Activated CD4-positive, CD25-positive, alpha-beta regulatory T cell treated with anti-CD3 and anti-CD28 coated beads, Interleukin-2, amount 50 U/mL, for 24 hours (primary cell): ENCODE measurements at regions not wholly inside any gene's neighbourhood (a gene's known extent, or its start where the extent isn't known, plus 50 kb on each side); places are given as distances from the start of the nearest gene placed in this dataset.
"Not testable (repeated sequence)": the region's sequence is repeated elsewhere in the genome, so short reads cannot be mapped to it uniquely, and the experiment has no call there.

Experiments
- ATAC-seq, 2 donors: fragments of 150-1000 bp; cut with Tn5 transposase; one replicate each; pipeline ENCODE4 v1.10.0; 2021; ENCODE audit warnings: mild to moderate bottlenecking in 1 of 2, moderate library complexity in 1 of 2

DNA sequence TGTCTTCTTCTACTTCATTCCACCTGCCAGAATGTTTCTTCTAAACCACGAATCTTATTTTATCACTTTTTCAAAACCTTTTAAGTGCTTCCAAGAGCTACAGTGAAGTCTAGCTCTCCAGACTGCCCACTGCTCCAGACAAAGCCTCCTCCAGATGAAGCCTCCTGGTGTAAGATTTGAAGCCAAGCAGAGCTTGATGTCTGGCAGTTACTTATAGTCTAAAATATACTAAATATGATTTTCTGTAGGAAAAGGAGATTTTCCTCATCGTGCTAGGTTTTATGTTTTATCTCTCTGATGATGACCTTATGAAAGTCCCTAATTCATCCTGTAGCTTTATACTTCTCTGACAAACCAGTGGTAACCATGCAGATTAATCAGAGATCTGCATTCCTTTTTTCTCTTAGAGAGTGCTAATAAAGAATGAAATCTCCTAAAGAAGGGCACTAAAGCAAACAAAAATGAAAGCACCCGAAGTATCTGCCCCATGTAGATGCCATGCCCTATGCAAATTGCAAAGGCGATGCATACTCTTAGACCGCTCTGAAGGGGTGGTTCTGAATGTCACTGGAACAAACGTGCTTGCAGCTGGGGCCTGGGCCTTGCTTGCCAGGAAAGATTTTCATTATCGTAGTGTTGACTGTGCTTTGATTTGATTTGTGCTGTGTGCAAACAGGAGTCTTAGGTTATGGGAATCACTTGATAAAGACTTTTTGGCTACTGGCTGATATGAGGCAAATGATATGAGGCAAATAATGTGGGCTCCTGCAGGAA lies 314.2 kb downstream of the PID1 start:
- ATAC-seq = no peak

GRCh38 chr2:228949831-228950230 lies 321.3 kb downstream of the PID1 start:
- no peak for ATAC-seq

- no peak for ATAC-seq
Observed at GRCh38 chr2:228945710-228946109, 325.4 kb downstream of the PID1 start.

- ATAC-seq = no peak
Observed at GRCh38 chr2:228942856-228943255, 328.2 kb downstream of the PID1 start.

GRCh38 chr2:228938629-228939028 lies 332.5 kb downstream of the PID1 start:
- ATAC-seq = no peak

- ATAC-seq = no peak
Observed at GRCh38 chr2:228927028-228928010, 343.8 kb downstream of the PID1 start.

DNA sequence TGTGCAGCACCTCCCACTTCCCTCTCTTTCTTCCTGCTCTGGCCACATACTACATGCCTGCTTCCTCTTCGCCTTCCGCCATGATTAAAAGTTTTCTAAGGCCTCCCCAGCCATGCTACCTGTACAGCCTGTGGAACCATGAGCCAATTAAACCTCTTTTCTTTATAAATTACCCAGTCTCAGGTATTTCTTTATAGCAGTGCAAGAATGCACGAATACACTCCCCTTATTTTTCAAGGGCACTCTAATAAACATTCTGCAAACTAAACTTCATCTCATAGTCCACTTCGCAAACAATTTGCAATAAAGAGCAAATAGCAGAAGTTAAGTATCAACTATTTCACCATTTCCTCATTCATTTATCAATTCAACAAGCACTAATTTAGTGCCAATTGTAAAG lies 351.3 kb downstream of the PID1 start:
- no peak for ATAC-seq

- no peak for ATAC-seq
Observed at GRCh38 chr2:228917220-228917619, 353.9 kb downstream of the PID1 start.

DNA sequence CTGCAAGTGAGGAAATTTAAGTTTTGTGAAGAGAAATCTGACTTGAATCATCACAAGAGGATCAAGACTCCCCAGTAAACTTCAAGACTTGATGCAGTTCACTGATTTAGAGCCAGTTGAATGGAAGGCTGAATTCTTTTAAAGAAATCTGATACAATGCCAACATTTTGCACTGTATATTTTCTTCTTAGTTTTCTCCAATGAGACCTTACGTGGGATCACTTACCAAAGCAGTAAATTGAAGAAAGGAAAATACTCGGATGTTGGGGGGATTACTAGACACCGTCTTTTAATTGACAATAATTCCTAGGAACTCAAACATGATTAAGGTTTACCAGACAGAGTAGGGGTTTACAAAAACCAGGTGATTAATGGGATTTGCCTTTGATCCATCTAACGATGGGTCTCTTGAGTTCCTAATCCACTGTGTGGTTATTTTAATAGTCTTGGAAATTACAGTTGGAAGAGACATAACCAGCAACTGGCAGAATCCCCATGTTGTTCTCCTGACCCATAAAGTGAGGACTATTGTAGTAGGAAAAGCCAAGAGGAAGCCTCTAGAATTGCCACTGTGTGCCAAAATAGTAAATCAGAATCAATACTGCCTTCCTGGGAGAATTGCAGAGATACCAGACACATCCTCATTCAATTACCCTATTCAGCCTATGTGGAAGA lies 354.5 kb downstream of the PID1 start:
- ATAC-seq = no peak

GRCh38 chr2:228913176-228913575 lies 357.9 kb downstream of the PID1 start:
- ATAC-seq = no peak

DNA sequence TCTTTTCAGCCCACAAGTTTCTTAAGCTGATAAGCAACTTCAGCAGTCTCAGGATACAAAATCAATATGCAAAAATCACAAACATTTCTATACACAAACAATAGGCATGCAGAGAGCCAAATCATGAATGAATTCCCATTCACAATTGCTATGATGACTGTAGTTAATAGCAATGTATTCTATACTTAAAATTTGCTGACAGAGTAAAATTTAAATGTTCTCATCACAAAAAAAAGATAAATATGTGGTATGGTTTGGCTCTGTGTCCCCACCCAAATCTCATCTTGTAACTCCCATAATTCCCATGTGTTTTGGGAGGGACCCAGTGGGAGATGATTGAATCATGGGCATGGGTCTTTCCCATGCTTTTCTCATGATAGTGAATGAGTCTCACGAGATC lies 360.2 kb downstream of the PID1 start:
- not testable (repeated sequence) for ATAC-seq

GRCh38 chr2:228902176-228902575 lies 368.9 kb downstream of the PID1 start:
- no peak for ATAC-seq

DNA sequence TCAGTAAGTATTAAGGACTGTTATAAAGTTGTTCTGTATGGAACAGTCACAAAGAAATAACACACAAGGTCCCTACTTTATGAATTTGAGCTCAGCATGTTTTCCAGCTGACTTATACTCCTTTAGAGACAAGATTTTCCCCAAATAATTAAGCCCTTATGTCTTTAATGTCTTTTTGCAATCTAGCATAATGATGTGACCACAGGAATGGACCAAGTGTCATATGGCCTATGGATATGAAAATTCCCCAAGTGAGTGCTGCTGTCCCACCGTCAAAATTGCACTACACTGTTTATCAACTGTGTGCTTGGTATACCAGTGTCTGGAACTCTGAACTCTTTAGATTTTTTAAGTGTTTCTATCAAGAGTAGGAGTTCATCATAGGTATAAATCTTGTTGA lies 369.6 kb downstream of the PID1 start:
- ATAC-seq = no peak

GRCh38 chr2:228878138-228878537 lies 392.9 kb downstream of the PID1 start:
- no peak for ATAC-seq

DNA sequence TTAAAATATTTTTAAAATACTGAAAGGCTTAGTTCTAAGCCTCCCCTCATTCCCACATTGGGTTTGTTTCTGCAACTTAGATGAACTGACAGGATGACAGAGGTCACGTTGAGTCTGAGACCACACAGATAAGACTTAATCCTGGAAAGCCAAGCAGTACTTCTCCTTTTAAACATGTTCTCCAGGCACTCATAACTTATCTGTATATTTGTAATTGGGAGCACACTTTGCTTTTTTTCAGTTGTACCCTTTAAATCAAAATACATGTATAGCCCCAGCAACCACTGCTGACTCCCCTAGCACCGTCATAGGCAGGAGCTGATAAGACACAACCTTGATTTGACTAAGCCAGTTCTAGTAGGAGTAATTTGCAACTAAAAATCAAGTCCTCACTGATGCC lies 394.8 kb downstream of the PID1 start:
- no peak for ATAC-seq

GRCh38 chr2:228875152-228875900 lies 395.8 kb downstream of the PID1 start:
- ATAC-seq = no peak

GRCh38 chr2:228871012-228871411 lies 400.1 kb downstream of the PID1 start:
- ATAC-seq = no peak

DNA sequence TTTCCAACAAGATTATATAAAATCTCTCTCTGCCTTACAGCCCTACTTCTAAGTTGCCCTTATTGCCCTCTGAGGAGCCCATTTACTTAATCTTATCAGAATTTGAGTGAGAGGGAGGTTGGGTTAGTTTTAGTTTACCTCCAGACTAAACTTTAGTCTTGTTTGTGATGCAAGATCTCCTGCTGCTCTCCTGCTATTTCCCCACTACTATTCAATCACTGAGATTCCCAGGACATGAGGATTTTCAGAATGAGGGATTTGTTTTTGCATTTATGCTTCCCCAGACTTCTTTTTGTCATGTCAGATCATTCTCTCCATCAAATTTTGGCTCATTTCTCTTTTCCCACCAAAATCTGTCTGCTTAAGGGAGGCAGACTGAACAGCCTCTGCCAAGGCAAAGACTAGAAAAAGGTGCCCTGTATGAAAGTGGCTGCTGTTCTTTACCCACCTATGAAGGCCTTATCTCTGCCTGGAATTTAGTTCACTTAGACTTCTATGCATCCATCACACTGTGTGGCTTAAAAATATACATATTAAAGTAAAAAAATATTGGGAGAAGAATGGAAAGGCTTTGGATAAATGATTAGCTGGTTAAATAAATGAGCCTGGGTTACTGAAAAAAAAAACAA lies 401.3 kb downstream of the PID1 start:
- ATAC-seq = no peak

DNA sequence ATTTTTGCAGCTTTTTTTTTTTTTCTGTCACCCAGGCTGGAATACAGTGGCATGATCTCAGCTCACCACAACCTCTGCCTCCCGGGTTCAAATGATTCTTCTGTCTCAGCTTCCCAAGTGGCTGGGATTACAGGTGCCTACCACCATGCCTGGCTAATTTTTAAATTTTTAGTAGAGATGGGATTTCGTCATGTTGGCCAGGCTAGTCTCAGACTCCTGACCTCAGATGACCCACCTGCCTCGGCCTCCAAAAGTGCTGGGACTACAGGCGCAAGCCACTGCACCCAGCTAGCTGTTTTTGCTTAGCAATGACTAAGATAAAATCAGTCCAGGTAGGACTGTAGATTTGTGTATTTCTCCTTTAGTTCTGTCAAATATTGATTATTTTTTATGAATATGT lies 403.7 kb downstream of the PID1 start:
- no peak for ATAC-seq

DNA sequence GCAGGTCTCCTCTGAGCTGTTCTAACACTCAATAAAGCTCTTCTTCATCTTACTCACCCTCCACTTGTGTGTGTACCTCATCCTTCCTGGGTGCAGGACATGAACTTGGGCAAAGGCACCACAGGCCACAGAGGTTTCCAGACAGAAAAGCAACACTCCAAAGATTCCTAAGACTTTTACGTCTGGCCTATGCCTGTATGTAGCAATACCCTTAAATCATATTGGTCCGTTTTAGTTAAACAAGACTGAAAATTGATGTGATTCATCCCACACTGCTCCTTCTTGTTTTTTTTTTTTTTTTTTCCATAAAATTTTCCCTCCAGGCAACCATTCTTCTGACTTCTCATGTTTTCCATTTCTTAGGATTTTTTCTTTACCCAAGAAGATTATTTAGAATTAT lies 404.3 kb downstream of the PID1 start:
- no peak for ATAC-seq

DNA sequence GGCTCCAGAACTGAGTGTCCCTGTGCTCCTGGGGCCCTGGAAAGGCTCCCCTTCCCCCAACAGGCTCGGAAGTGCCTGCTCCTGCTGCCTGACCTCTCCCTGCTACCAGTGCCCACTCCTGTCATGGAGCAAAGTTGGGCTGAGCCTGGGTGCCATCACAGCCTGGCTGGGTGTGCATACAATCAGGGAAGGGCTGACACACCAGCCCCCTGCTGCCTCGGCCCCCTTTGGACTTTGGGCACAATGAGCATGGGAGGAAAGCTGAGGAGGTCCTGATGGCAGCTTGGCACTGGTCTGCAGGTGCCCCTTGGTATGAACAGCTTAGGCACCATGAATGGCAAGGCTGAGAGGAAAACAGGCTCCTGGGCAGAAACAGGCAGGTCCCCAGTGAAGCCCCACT lies 405.0 kb downstream of the PID1 start:
- no peak for ATAC-seq

- no peak for ATAC-seq
Observed at GRCh38 chr2:228864131-228864530, 407.0 kb downstream of the PID1 start.
